ENCODE measurements at regions not wholly inside any gene's neighbourhood (a gene's known extent, or its start where the extent isn't known, plus 50 kb on each side); places are given as distances from the start of the nearest gene placed in this dataset.

DNA sequence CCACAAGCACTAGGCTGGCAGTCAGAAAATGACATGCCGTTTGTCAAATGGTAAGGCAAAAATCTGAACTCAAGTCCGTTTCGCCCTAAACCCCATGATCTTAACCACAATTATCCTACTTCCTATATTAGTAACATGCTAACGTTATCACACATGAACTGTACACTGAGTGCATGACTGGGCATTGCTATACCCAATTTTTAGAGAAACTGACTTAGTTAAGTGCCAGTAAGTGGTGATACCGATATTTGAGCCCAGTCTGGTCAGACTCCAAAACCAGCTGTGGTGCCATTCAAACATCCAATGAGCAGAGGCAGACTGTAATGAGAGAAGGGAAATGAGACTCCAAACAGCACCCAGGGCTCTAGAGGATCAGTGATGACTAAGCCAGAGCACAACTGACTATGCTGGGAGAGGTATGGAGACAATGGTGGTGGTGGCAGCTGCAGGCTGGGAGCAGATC, 311.7 kb upstream of the PKDCC start:
- DNase-seq (ENCODE audit: extremely low read depth in 1 of 11, low read depth in 9 of 11, low spot score in 4 of 11), result no peak

DNA sequence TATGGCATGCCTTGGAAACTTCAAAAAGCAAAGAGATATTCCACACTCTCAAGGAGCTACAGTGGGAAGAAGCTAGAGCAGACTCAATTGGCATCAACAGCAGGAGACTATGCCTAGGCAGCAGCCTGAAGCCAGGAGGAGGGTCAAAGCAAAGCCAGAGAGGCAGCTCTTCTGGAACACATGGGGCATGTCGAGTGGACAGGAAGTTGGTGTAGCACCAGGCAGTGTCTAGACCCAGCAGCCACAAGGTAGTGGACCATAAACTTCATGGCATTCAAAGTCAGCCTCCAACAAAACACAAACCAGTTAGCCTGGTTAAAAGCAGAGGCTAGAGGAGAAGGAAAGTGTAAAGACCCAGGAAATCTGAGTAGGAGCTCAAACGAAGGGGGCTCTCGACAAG, 311.2 kb upstream of the PKDCC start:
- DNase-seq (ENCODE audit: extremely low read depth in 1 of 11, low read depth in 9 of 11, low spot score in 4 of 11), result no peak

DNA sequence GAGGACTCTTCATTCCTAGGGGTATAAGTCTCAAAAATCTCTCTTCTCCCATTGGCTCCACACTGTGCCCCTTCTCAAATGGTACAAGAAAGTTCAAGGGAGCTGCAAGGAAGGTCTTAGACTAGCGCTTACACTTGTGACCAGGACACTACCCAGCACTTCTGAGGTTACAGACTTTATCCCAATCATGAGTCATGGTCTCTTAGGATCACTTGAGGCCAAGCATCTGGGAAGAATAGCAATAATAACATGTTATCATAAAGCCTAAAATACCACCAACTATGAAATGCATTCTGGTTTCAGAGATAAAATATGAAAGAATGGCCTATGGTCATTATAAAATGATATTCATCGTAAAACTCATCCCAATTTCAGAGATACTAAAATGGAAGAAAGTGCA, 309.9 kb upstream of the PKDCC start:
- no peak for DNase-seq (ENCODE audit: extremely low read depth in 1 of 11, low read depth in 9 of 11, low spot score in 4 of 11)

DNA sequence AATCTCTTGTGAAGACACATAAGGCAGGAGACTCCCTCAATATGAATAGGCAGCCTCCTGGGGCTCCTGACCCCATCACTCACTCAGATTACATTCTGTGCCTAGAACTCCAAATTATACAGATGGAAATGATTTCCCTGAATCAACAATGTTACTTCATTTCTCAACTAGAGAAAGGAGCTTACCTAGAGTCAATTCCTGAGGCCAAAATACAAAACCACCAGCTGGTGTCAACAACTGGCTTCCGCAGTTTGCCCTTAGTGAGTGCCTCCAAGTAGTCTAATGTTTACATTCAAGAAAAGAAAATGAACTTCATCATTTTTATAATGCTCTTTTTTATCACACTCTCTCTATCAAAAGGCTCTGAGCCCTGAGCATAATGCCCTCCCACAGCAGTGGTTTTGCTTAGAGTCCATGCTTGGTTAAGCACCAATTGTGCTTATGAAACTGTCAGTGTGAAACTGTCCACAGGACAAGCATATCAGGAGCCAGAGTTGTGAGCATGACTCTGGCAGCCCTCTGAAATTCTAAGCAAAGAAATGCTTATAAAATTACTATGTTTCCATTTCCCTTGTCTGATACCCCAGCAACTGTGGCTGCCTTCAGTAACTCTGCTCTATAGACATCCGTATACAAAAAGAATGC, 305.7 kb upstream of the PKDCC start:
- DNase-seq (ENCODE audit: extremely low read depth in 1 of 11, low read depth in 9 of 11, low spot score in 4 of 11), result no peak

DNA sequence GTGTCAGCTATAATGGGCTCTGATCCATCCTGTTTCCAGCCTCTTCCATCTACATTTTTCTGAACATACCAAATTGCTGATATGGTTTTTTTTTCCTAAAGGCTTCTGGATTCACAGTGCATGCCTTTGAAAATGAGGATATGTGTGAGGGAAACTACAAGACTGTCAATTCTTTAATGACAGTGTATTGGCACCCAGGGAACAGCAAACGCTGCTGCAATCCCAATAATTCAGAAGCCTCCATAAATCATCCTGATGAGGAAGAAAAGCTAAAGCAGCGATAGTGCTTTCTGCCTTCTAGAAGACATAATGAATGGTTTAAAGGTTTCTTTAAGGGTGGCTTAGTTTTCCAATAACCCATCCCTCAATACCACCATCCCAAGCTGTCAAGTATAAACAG, 304.5 kb upstream of the PKDCC start:
- DNase-seq (ENCODE audit: extremely low read depth in 1 of 11, low read depth in 9 of 11, low spot score in 4 of 11), result no peak

DNA sequence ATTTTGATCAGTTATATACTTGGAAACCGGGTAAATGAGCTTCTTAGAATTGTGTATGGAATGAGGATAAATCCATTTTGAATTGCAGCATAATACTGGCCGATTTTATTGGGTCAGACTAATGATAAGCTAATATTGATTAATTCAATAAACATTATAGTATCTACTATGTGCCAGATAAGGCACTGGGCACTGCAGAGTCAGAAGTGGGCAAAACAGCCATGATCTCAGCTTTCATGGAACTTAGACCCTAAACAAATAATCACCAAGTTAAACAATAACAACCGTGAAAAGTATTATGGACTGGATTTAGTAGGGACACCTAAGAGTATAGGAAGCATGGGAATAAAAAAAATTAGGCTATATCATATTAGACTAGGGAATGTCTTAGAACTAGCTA, 297.0 kb upstream of the PKDCC start:
- DNase-seq (ENCODE audit: extremely low read depth in 1 of 11, low read depth in 9 of 11, low spot score in 4 of 11), result no peak

DNA sequence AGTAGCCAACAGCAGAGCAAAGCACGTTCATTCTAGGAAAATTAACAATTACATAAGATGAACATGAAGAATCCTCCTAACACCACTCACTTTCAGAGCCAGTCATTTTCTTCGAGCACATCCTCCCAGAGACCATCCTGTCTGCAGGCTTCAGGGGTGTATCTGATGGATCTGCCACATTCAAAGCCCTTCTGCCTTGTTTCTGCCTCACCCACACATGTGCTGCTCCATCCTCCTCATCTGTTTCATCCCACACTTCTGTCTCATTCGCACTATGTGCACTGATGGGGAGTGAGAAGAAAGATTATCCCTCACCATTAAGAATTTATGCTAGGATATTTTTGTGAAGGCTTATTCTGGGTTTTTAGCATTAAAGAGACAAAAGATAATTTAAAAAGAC, 287.9 kb upstream of the PKDCC start:
- no peak for DNase-seq (ENCODE audit: extremely low read depth in 1 of 11, low read depth in 9 of 11, low spot score in 4 of 11)

DNA sequence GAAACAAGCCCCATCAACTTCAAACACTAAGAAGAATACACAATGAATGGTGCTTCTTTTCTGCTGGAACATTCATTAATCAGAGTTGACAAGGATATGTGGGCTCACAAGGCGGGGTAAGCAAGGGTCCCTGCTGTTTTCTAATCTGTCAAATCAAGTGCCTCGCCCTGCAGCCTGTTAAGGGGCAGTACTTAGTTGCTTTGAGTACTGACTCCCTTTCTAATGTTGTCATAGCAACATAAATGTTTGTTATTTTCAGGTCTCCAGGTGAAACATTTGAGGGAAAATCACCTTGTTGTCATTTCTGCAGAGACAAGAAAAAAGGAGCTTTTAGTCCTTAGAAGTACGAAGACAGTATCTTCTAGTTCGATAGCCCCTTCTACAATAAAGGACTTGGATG, 284.7 kb upstream of the PKDCC start:
- no peak for DNase-seq (ENCODE audit: extremely low read depth in 1 of 11, low read depth in 9 of 11, low spot score in 4 of 11)

DNA sequence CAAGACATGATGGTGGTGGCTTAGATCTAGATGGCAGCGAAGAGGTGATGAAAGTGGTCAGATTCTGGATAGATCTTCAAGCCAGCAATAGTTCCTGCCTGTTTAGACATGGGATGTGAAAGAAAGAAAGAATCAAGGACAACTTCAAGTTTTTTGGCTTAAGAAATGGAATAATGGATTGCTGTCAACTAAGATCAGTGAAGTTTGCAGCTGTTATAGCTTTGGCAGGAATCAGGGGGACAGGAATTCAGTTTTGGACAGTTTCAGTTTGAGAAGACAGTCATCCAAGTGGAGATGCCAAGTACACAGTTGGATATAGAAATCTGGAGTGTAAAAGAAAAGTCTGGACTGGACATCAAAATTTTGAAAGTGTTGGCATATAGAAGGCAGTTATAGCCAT, 283.7 kb upstream of the PKDCC start:
- no peak for DNase-seq (ENCODE audit: extremely low read depth in 1 of 11, low read depth in 9 of 11, low spot score in 4 of 11)

DNA sequence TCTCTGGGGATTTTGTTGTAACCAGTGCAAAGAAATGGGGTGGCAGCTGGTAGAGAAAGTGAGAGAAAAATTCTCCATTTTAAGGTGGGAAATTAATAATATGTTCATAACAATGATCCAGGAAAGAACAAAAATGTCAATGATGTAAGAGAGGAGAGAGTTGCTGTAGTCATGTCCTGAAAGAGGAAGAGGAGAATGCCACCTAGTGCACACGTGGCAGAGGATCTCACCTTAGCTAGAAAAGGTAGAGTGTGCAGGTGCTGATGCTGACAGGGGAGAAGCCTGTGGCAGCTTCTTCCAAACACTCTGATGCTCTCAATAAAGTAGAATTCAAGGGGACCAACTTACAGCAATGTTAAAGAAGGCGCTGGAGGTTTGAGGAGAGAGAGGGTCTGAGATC, 282.9 kb upstream of the PKDCC start:
- no peak for DNase-seq (ENCODE audit: extremely low read depth in 1 of 11, low read depth in 9 of 11, low spot score in 4 of 11)

DNA sequence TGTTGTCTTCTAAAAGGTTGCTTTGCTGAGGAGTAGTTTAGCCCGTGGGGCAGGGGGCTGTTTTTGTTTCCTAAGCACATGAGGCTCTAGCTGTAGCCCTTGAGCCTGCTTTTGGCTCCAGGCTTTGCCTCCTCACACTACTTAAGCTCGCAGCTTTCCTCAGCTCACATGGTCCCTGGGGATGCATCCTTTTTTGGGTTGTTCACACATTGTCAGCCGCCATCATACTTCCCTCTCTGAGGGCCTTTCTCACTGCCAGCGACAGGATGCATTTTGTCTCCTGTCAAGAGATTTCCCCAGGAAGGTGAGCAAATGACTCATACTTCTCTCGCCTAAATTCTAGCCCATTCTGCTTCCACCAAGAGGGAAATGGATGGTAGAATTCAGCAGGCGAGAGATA, 279.5 kb upstream of the PKDCC start:
- DNase-seq (ENCODE audit: extremely low read depth in 1 of 11, low read depth in 9 of 11, low spot score in 4 of 11), result no peak

DNA sequence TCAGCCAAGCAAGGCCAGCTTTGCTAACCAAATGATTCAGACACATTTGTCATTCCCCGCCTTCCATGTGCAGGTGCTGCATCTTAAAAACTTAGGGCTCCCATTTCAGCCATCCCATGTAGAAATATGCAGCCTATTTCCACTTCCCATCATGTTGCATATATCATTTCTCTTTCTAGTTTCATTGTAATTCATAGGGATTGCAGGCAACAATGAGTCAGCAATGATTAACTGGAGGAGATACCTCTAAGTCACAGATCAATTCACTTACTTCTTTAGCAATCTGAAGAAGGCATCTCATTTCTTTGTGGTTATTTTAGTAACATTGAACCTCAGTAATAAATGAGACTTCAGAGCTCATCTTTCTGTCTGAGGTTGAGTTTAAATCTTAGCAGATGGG, 276.1 kb upstream of the PKDCC start:
- no peak for DNase-seq (ENCODE audit: extremely low read depth in 1 of 11, low read depth in 9 of 11, low spot score in 4 of 11)

DNA sequence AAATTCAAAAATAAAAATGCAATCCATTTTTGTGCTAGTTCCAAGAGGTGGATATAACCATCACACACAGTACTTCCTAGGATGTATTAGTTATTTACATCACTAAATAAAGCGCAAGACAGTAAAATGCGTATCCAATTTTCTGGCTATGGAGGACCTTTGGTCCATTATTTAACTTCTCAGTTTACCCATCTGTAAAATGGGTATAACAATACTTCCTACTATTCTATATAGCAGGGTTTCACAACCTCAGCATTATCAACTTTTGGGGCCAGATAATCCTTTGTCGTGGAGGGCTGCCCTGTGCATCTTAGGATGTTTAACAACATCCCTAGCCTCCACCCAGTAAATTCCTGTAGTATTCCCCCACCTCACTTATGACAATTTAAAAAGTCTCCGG, 275.1 kb upstream of the PKDCC start:
- DNase-seq (ENCODE audit: extremely low read depth in 1 of 11, low read depth in 9 of 11, low spot score in 4 of 11), result no peak

DNA sequence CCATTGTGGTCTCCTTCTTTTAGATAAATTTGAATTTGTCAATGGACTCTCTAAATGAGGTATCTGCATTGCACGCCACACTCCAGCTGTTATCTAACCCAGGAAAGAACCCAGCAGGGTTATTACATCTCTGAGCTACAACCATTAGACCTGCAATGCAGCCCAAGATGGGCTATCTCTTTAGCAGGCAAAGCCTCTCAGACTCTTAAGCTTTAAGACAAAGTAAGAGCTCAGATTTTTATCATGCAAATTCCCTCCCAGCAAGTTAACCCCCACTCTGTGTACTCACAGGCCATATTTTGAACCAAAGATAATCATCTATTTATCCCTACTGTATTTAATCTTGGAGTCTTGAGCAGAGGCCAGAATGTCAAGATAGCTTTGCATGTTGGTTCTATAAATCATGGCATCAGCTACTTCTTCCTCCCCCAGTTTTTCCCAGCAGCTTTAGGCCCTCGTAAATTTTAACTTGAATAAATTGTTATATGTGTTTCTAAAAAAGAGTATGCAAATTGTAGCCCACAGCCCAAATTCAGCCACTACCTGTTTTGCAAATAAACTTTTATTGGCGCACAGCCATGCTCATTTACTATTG, 273.7 kb upstream of the PKDCC start:
- DNase-seq (ENCODE audit: extremely low read depth in 1 of 11, low read depth in 9 of 11, low spot score in 4 of 11), result no peak

DNA sequence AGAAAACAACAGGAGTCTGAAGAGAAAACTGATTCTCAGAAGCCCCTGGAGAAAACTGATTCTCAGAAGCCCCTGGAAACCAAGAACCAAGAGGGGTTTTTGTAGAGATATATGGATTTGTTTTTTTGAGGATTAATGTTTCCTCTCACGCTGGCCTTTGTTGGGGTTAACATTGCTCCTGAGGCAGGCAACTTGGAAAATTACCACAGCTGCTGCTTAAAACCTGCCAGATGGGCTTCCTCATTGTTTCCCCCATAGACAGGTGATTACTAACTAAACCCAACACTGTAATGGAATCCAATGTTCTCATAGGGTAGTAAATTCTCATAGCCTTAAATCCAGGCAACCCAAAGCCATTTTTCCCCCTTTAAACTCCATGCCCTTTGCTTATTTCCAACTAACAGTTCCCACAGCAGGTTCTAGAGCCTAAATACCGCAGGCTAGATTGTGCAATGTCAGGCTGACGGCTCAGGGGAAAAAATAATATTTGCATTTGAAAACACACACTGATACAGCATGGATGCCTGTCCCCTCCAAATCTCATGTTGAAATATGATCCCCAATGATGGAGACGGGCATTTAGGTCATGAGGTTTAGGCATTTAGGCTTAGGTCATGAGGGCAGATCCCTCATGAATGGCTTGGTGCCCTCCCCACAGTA, 272.3 kb upstream of the PKDCC start:
- DNase-seq (ENCODE audit: extremely low read depth in 1 of 11, low read depth in 9 of 11, low spot score in 4 of 11), result no peak

DNA sequence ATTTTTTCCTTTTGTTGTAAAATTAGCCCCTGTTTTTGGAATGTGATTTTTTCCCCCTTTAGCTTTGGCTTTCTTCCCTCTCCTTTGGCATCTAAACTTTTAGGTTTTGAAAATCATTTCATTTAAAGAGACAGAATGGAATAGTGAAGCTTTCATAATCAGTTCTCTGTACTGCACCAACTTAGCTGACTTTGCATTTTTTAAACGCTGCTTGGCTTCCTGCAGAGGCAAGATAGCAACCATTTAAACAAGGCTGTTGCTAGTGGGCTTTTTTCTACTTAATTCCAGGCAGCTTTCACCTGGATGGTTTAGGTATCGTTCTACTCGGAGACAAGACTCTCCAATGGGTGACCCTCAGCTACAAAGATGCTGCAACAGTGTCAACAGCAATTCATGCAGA, 267.9 kb upstream of the PKDCC start:
- no peak for DNase-seq (ENCODE audit: extremely low read depth in 1 of 11, low read depth in 9 of 11, low spot score in 4 of 11)

DNA sequence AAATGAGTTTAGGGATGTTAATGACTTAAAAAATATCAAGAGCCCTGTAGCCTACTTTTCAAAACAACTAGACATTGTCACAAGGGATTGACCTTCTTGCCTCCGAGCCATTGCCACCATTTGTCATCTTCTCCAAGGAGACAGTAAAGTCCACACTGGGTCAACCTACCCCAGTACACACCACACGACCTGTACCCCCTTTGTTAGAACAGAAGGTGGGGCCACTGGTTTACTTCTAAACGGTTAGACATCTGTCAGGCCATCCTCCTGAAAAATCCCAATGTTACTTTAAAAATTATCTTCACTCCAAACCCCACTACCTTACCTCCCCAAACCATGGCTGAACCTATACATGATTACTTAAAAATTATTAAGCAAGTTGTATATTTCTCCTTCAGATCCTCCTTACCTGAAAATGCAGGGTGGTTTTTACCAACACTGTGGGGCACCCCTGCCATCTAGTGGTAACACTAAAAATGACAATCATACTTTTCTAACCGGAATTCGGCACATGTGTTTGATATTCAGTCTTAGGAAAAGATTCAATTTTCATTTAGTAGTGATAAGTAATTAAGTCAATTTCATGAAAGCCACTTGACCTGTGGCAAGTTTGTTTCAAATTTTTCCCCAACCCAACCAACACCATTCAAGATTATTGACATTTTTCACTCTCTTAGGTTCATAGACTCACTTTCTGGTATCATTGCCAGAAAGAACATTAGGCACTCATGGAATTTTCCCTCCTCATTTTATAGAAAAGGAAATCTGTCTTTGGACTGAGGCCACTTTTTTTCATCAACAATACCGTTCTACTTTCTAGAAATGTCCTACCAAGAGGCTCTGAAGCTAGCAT, 265.3 kb upstream of the PKDCC start:
- DNase-seq (ENCODE audit: extremely low read depth in 1 of 11, low read depth in 9 of 11, low spot score in 4 of 11), result peak in 5 of 11 donors; percentile 29 to 56 (median 36)

DNA sequence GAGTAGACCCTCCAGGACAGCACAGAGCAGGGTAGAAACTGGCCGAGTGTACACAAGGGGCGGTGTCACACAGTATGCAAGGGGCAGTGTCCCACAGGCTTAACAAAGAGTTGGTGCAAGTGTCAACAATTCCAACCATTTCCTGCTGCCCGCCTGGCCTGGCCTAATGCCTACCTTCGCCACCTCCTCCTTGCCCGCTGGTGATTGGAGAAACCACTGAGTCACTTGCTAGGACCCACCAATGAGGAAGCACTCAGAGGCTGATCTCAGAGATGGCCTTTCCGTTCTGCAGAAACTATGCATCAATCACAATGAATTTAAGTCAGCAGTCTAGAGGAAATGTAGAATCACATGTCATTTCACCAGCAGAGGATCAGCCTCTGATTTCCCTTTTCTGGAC, 263.3 kb upstream of the PKDCC start:
- no peak for DNase-seq (ENCODE audit: extremely low read depth in 1 of 11, low read depth in 9 of 11, low spot score in 4 of 11)

DNA sequence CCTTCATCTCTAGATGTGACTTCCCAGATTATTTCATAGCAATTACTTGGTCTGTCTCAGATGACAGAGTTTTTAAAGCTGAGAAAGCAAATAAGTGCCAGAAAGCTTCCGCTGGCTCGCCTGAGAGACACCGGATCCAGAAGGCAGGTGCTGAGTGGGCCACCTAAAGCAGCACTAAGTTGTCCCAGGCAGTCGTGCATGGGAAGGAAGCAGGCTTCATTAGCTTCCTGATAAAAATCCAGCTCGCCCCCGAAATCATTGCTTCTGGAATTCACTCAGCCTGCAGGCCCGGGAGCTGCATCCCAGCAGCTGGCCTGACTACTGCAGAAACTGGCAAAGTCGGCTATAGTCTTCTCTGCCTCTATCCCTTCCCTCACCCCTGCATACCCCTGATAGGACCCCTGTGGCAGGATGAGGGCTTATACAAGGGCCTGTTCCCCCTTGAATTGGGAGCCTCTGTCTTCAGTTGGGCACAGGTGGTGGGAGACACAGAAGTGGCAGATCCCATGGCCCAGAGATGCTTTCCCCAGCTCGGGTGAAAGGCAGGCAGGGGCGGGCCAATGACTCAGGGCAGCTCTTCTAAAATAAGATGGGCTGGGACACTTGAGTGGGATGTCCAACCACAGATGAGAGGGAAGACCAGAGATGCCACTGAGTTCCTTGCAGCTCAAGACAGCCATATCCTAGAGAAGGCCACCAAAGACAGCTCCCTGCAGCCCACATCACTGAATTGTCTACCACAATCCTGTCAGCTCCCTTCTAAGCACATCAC, 262.4 kb upstream of the PKDCC start:
- DNase-seq (ENCODE audit: extremely low read depth in 1 of 11, low read depth in 9 of 11, low spot score in 4 of 11), result no peak
